T-helper 1 cell treated with Interleukin-12 subunit alpha and Interleukin-12 subunit beta and Interleukin-4 antibody, amounts not matched to agents 30 ng/mL and 1 ng/mL, for 36 hours (primary cell): ENCODE measurements at regions not wholly inside any gene's neighbourhood (a gene's known extent, or its start where the extent isn't known, plus 50 kb on each side); places are given as distances from the start of the nearest gene placed in this dataset.

Source experiments
- intact Hi-C: fragments of 100-400 bp; cut with micrococcal nuclease; formaldehyde crosslinking; loops from one replicate; pipeline ENCODE4 v1.15.1; 2024

DNA sequence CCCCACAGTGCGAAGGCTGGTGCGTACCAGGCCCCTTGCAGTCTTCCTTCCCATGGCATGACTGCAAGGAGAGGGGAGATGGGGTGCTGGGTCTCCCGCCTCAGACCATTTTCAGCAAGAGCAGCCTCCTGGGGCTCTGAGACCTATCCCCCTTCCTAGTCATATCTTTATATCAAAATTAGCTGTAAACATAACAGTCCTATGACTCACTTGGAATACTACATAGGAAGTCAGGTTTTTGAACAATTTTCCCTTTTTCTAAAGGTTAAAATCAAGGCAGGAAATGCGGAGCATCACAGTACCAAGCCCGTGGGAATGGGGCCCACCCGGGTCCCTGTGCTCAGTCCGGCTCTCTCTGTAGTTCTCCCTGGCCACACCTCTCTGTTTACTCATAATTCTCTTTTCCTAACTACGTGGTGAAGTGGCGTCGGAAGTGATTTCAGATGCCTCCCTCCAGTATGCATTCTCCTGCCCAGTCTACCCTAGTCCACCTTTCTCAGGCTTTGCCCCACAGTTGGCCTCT, 109.8 kb upstream of the TMEM170B start:
- intact Hi-C loops: no loop called here

DNA sequence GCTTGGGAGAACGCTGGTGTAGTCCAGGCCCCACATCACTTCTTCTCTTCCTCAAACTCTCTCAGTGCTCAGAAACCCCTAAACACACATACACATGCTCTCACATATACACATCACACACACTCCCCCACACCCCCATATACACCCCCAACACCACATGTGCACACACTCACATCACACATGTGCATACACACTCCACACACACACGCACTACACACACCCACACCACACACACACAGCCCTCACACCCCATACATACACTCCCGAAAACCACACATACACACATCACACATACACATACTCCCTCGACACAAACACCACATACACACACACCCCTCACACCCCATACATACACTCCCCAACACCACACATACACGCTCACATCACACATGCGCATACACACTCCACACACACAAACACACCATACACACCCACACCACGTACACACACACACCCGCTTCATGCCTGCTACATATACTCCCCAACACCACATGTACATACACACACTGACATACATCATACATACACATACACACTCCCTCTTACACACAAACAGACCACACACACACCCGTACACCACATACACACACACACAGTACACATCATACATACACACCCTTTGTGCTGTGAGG, 110.3 kb upstream of the TMEM170B start:
- intact Hi-C loops: no loop called here

- intact Hi-C loops: no loop called here
Measured at GRCh38 chr6:11426571-11426970, 111.0 kb upstream of the TMEM170B start.

DNA sequence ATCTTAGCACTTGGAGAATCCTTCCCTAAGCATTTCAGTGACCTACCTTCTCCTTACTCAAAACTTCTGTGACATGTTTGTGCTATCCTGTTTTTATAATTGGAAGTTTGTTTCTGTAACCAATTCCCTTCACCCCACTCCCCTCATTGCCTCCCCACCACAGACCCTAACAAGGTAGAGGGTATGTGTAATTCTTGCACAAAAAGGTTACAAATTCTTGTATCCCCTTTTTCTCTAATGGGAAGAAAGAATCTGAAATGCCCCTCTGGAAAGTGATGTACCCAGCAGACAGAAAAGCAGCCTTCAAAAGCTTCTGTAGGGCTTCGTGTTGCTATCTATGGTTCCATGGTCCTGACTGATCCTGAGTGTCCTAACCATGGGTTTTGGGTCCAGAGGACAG, 111.7 kb upstream of the TMEM170B start:
- intact Hi-C loops: no loop called here

DNA sequence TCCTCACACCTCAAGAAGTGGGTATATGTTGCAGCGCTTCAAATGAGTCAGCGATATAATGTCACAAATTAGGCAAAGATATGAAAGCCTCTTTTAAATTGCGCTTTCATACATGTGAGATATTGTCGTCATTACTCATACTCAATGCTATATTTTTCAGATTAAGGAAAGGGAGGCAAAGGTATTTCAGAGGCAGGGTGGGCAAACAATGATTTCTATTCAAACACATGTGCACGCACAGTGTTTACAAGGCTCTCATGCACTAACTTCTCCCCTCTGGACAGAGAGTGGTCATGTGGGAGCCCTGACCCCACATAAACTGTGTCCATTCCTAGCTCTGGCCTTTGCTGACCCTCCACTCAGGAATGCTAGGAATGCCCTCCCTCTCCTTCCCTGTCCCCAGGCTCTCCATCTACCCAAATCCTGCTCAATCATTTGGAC, 112.1 kb upstream of the TMEM170B start:
- intact Hi-C loops: no loop called here

DNA sequence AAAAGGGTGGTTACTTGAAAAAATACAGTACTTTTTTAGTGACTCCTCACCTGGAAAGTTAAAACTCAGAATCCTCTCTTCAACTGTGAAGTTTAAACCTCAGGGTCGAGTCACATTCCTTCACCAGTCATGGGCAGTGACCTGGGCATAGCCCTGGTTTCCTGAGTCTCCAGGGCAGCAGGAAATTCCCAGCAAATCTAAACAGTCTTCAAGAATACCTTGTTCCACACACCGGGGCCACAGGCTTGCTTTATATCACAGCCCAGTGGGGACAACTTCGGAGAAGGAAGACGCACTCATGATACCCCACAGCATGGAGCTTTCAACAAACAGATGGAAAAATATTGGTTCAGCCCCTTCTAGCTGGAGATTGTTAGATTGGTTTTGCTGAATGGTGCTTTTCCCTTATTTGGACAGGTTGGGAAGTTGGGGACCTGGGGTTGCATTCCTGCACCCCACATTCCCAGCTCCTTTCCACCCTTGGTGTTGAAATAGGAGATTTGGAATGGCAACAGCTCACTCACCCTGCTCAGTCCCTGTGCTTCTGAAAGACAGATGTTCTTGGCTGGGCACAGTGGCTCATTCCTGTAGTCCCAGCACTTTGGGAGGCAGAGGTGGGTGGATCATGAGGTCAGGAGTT, 113.0 kb upstream of the TMEM170B start:
- intact Hi-C loops: no loop called here

- intact Hi-C loops: no loop called here
Measured at GRCh38 chr6:11423667-11424066, 113.9 kb upstream of the TMEM170B start.

GRCh38 chr6:11423072-11423471, 114.5 kb upstream of the TMEM170B start:
- intact Hi-C loops: no loop called here

- intact Hi-C loops: no loop called here
Measured at GRCh38 chr6:11419763-11420453, 117.6 kb upstream of the TMEM170B start.

- intact Hi-C loops: no loop called here
Measured at GRCh38 chr6:11418290-11418905, 119.2 kb upstream of the TMEM170B start.

GRCh38 chr6:11416936-11417576, 120.5 kb upstream of the TMEM170B start:
- intact Hi-C loops: loop anchor here (1.0 kb wide), 1 partner anchor 43 kb away; no protein-coding TSS in a partner anchor

DNA sequence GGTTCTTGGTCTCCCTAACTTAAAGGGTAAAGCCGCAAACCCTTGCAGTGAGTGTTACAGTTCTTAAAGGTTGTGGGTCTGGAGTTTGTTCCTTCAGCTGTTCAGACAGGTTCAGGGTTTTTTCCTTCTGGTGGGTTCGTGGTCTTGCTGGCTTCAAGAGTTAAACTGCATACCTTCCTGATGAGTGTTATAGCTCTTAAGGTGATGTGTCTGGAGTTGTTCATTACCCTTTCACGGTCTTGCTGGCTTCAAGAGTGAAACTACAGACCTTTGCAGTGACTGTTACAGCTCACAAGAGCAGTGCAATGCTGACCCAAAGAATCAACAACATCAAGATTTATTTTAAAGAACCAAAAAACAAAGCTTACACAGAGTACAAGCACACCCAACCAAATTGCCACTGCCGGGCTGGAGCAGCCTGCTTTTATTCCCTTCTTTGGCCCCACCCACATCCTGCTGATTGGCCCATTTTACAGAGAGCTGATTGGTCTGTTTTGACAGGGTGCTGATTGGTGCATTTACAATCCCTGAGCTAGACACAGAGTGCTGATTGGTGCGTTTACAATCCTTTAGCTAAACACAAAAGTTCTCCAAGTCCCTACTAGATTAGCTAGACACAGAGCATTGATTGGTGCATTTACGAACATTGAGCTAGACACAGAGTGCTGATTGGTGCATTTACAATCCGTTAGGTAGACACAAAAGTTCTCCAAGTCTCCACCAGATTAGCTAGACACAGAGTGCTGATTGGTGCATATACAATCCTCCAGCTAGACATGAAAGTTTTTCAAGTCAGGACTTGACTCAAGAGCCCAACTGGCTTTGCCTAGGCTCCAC, 121.2 kb upstream of the TMEM170B start:
- intact Hi-C loops: loop anchor here (1.0 kb wide), 1 partner anchor 44 kb away; no protein-coding TSS in a partner anchor

DNA sequence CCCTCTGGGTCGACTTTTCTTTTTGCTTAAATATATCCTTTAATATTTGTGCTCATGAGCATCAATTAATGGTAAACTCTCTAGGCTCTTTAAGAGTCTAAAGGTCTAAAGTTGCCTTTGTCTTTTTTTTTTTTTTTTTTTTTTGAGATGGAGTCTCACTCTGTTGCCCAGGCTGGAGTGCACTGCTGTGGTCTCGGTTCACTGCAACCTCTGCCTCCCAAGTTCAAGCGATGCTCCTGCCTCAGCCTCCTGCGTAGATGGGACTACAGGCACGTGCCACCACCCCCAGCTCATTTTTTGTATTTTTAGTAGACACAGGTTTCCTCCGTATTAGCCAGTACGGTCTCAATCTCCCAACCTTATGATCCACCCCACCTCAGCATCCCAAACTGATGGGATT, 122.0 kb upstream of the TMEM170B start:
- intact Hi-C loops: no loop called here

DNA sequence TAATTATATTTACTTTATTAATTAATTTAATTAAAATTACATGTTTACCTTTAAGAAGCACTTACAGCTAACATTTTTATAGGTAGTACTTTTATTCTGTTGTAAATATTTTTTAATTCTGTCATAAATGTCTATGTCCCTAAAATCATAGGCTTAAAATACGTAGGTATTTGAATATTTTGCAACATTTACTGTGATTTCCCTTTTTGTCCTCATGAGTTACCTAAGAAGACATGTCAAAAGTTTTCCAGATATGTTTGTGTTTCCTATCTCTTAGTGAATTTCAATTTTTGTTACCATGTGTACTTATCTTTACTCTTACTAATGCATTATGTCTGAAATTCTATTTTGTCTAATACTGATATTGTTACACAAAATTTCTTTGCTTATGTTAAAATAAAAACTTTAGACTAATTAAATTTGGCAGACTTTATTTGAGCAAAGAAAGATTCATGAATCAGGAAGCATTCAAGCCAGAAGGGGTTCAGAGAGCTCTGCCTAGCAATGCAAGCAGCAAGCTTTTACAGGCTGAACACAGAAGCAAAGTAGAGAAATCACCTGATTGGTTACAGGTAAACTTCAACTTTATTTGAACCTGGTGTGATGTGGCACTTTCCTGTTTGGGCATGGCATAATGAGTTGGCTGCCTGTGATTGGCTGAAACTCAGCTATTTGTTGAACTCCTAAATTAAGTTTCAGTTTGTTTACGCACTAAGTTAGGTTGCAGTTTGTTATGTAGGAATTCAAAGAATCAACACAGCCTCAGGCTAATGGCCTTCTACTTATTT, 123.2 kb upstream of the TMEM170B start:
- intact Hi-C loops: loop anchor here (1.0 kb wide), 2 partner anchors 28 to 32 kb away; no protein-coding TSS in a partner anchor

DNA sequence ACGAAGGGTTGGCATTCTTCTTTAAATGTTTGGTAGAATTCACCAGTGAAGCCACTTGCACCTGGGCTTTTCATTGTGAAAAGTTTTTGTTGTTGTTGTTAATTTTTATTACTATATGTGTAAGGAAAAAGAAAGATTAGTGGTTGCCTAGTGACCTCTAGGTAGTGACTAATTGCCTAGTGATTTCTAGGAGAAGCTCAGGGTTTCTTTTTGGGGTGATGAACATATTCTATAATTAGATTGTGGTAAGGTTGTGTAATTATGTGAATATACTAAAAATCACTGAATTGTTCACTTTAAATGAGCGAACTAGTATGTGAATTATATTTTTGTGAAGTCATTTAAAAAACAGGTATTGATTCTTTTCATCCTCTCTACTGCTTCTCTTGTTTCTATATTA, 123.8 kb upstream of the TMEM170B start:
- intact Hi-C loops: loop anchor here (1.0 to 2.0 kb wide), 11 partner anchors 27 to 269 kb away; partner anchors contain the start of gene NEDD9

GRCh38 chr6:11413117-11413687, 124.3 kb upstream of the TMEM170B start:
- intact Hi-C loops: loop anchor here (1.0 to 2.0 kb wide), 9 partner anchors 47 to 269 kb away; partner anchors contain the start of gene NEDD9

GRCh38 chr6:11412616-11413015, 124.9 kb upstream of the TMEM170B start:
- intact Hi-C loops: loop anchor here (1.0 to 2.0 kb wide), 9 partner anchors 46 to 268 kb away; partner anchors contain the start of gene NEDD9

- intact Hi-C loops: loop anchor here (2.0 kb wide), 1 partner anchor 187 kb away; no protein-coding TSS in a partner anchor
Measured at GRCh38 chr6:11412011-11412424, 125.5 kb upstream of the TMEM170B start.

- intact Hi-C loops: loop anchor here (1.0 kb wide), 1 partner anchor 136 kb away; no protein-coding TSS in a partner anchor
Measured at GRCh38 chr6:11411593-11411992, 126.0 kb upstream of the TMEM170B start.
